GM18498 (cell line): ENCODE measurements at regions not wholly inside any gene's neighbourhood (a gene's known extent, or its start where the extent isn't known, plus 50 kb on each side); places are given as distances from the start of the nearest gene placed in this dataset.
"Not testable (repeated sequence)": the region's sequence is repeated elsewhere in the genome, so short reads cannot be mapped to it uniquely, and the experiment has no call there.

ENCODE experiments used
- ATAC-seq: cut with Tn5 transposase; IDR thresholded peaks from one replicate; pipeline ENCODE4 v1.9.1; 2021; ENCODE audit warnings: mild to moderate bottlenecking, moderate library complexity; ENCODE audit not compliant: unreplicated experiment

DNA sequence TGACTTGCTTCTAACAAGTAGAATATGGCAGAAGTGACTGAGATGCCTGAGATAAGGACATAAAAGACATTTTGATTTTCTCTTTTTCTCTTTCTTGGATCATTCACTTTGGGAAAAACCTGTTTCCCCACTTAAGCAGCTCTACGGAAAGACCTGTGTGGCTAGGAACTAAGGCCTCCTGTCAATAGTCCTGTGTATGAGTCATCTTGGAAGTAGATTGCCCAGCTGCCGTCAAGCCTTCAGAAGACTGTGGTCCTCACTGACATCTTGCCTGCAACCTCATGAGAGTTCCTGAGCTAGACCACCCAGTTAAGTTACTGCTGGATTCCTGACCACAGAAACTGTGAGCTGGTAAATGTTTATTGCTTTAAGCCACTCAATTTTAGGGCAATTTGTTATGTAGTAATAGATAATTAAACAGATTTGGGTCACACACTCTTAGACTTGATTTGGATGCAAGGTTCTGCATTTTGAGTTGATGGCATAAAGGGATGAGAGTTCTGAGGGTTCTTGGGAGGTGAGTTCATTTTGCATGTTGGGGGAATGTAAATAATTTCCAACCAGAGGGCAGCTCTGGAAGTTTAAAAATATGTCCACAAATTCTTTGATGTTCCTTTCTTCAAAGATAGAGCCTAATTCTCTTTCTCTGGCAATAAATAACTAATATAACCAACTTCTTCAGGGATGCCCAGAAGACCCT is 229.2 kb downstream of the SQOR start:
- ATAC-seq: no peak

- ATAC-seq: no peak
Measured at GRCh38 chr15:45866616-45867015, 231.8 kb downstream of the SQOR start.

GRCh38 chr15:45867281-45867680 is 232.5 kb downstream of the SQOR start:
- ATAC-seq: no peak

DNA sequence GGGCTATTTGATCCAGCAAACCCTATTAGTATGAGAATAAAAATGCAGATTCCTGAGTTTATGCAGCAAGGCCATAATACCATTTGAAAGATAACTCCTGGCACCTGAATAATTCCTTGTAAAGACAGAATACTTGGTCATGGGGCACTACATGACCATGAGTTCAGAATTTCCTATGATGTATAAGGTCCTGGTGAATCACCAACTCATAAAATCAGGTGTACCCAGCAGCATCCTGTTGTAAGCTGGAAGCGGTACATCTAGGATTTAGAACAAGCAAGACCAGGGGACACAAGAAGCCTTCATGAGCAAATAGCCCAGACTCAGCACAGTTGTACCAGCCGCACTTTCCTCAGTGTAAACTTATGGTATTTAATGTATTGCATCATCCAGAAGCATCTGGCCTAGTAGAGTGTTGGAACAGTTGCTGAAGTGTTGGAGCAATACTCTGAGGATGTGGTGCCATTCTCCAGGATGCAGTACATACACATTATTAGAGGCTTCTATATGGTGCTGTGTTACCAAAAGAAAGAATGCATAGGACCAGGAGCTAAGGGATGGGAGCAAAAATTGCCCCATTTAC is 233.4 kb downstream of the SQOR start:
- no peak for ATAC-seq

DNA sequence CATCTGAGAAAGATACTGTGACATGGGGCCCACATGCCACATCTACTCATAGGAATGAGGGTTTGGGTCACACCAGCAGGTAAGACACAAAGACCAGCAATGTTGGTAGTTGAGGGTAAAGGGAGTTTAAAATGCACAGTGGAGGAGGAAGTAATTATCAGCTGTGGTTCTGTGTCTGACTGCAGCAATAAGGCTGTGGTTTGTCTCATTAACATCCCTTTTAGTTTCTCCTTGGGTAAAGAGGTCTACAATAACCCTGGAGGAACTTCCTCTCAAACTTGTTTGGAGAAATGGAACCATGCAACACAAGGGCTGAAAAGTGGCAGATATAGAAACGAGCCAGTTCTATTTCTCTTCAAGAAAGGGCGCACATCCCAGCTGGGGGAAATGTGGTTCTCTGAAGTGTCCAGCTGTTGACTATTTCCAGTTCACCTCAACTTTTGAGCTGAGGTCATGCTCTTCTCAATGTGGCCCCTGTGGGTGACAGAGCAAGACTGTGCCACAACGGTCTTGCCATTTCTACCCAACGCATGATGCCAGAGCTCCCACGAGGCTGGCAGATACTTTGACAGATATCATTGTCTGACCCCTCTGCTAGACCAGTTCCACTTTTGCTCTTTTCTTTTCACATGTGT is 234.3 kb downstream of the SQOR start:
- ATAC-seq: no peak

DNA sequence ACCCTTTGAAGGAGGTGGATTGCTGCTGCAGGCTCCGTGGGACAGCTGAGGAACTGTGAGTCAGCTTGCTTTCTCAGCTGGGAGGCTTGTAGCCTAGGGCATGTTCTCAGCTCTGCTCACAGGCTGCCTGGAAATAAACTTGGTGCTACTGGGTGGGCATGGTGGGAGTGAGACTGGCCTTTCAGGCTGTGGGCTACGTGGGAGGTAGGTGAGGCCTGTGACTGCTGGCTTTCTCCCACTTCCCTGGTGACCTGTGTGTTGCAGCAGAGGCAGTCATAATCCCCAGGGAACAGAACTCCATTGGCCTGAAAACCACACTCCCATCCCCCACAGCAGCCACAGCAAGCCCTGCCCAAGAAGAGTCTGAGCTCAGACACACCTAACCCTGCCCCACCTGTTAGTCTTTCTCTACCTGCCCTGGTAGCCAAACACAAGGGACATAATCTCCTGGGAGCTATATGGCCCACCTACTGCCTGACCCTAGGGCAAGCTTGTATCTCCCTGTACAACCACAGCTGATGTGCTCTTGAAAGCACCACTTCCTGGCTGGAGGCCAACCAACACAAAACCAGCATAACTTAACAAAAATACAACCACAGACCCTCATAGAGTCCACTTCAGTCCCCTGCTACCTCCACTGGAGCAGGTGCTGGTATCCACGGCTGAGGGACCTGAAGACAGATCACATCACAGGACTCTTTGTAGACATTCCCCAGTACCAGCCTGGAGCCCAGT is 236.5 kb downstream of the SQOR start:
- ATAC-seq: no peak

DNA sequence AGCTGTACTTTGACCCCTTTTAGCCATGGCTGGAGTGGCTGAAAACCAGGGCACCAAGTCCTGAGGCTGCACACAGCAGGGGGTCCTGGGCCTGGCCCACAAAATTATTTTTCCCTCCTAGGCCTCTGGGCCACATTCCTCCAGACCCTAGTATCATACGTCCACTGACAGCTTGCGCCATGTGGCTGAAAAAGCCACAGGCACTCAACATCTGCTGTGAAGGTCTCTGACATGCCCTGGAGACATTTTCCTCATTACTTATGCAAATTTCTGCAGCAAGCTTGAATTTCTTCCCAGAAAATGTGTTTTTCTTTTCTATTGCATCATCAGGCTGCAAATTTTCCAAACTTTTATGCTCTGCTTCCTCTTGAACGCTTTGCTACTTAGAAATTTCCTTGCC is 239.0 kb downstream of the SQOR start:
- no peak for ATAC-seq

- ATAC-seq: not testable (repeated sequence)
Measured at GRCh38 chr15:45874566-45874965, 239.7 kb downstream of the SQOR start.

GRCh38 chr15:45884289-45884688 is 249.5 kb downstream of the SQOR start:
- ATAC-seq: no peak

DNA sequence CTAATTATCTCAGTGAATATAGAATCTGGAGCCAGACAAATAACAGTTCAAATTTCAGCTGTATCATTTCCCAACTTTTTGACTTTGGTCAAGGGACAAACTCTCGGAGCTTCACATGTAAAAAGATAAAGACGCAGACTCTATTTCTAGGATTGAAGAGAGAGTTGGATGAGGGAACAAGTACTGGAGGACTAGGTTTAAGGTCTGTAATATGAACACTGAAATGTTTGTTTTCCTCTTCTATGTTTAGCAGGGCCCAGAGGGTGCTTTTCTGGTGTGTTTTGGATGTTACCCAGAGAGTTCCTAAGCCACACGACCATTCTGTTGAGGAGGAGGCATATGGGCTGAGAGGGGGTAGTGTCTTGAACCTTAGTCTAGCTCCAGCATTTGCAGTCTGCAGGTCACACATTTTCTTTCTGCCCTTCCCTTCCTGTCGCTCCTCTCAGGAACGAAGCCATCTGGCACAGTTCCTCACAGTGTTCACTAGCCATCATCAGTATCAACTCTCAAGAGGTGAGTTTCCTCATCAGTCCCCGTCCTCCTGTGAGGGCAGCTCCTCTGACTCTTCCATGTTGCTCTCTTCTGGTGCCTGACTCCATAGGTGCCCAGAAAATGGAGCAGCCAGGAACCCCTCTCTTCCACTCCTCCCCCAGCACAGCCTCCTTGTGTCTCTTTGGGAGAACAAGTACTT is 250.1 kb downstream of the SQOR start:
- ATAC-seq: no peak

- ATAC-seq: no peak
Measured at GRCh38 chr15:45885801-45886200, 251.0 kb downstream of the SQOR start.

DNA sequence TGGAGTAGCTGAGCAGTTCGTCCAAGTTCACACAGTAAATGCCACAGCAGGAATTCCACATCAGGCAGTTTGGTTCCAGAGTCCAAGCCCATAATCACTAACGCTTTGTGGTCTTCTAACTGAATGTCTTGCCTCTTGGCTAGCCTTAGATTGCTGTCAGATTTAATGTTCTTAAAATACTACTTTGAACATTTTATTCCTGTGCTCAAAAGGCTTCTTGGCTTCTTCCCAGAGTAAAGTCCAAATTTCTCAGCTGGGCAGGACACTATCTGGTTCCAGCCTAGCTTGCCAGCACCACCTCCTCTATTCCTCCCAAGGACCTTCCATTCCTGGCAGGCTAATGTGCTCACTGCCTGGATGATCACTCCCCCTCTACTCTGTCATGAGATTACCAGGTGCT is 256.9 kb downstream of the SQOR start:
- no peak for ATAC-seq

DNA sequence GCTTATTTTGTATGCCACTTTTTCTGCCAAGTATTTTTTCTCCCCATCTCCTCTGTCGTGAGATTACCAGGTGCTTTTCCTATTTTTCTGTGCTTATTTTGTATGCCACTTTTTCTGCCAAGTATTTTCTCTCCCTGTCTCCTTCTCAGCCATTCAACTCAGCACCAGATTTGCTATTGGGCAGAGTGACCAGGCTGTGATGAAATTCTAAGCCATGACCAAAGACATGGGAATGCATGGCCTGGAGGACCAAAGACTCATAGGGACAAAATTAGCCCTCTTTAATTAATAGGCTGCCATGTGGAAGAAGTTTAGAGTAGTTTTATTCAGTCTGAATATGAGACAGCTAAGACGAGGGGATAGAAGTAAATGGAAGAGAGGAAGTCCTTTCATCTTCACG is 257.4 kb downstream of the SQOR start:
- no peak for ATAC-seq

DNA sequence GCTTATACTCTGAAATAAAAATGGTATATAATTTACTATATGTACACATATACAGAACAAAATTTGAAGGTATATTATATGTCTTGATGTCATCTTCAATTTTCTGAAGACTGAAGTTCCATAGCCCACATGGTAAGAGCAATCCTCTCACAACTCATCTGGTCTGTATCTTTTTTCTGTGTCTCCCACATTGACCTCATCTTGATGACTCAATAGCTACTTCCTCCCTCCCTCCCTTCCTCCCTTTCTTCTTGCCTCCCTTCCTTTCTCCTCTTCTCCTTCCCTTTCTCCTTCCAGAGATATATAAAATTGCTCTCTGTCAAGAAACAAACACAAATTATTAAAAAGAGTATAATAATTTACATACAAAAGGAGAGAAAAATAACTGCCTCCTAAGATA is 268.5 kb downstream of the SQOR start:
- no peak for ATAC-seq

DNA sequence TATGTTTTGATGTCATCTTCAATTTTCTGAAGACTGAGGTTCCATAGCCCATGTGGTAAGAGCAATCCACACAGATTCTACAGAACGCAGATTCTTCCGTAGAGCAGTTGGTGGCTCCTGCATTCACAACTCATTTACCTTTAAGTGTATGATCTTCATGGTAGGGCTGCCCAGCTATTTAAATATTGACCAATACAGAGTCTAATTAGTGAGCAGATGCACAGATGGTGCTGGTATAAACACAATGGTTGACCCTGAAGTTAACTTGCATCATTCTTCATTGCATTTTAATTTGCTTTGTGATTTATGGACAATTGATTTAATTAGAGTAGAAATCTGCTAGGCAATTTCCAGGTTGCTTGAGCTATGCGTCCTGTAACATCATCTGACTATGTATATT is 269.2 kb downstream of the SQOR start:
- ATAC-seq: no peak

- no peak for ATAC-seq
Measured at GRCh38 chr15:45906230-45906629, 271.4 kb downstream of the SQOR start.

- ATAC-seq: no peak
Measured at GRCh38 chr15:45910671-45911070, 275.8 kb downstream of the SQOR start.

DNA sequence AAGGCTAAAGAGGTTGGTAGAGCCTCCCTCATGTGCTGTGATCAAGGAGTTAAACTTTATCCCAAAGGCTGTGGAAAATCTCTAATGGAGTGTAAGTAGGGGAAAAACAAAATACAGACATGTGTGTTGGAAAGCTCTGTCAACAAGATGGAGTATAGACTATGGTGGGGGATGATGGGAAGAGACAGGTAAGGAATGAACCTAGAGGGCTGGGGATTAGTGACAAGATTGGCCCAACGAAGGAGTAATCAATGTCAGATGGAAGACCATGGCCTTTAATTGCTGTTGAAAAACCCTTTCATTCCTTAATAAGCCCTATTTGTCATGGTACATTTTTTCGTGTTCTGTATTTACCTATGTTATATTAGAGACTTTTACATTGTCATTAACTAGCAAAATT is 278.6 kb downstream of the SQOR start:
- ATAC-seq: no peak

DNA sequence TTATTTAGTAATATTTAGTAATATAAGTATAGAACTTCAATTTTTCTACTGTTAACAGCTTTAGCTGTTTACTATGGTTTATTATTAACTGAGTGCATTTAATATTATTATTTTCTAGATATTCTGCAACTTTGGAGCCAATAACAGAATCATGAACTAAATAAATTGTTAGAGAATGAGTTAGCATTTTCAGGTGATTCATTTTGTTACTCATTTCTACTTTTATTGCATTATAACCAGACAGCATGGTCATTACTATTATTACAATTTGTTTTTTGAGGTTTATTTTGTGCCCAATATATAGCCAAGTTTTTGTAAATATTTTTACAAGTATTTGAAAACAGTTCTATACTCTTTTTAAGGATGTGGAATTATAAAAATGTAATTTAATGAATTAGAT is 279.6 kb downstream of the SQOR start:
- ATAC-seq: no peak

DNA sequence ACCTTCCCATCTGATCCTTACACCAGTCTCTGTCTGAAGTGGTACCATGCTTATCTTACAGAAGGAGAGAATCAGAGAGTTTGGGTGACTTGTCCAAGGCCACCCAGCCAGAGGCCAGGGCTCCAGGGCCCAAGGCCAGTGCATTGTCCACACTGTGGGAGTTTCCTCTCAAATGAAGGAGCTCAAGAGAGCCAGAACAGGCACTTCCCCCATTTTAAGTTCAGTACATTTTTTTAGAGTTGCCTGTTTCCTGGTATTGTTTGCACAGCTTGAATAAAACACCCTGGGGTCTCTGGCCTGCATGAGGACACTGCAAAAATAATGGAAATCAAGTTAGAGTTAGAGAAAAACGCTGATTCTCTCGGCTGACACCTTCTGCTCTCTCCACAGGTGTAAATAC is 284.0 kb downstream of the SQOR start:
- ATAC-seq: no peak

DNA sequence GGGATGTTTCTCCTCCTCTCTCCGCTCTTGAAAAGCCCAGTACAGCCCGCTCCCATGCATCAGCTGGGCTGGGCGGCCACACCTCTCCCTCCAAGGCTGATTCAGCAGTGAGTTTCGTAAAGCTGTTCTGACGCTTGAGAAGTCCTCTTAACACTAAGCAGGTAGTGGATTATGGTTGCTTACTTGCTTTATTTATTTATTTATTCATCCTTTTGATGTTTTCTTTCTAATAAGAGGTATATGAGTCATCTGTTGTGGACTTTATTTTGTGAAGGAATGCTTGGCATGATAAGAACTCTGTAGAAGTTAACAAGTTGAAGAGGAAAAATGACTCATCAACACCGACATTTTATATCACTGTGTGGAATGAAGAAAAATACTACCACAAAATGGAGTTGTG is 285.0 kb downstream of the SQOR start:
- ATAC-seq: no peak
